HEK293 (cell line): ENCODE measurements at regions not wholly inside any gene's neighbourhood (a gene's known extent, or its start where the extent isn't known, plus 50 kb on each side); places are given as distances from the start of the nearest gene placed in this dataset.

Source experiments
- CTCF ChIA-PET: fragments of 350-600 bp; formaldehyde crosslinking; extraction: SDS; loops from one replicate; lab custom pipeline; 2021; ENCODE audit warnings: antibody characterized with exemption; lab: Yijun Ruan, JAX
- POLR2A ChIA-PET: fragments of 300-600 bp; formaldehyde crosslinking; extraction: SDS; loops from one replicate; lab custom pipeline; 2020; ENCODE audit warnings: antibody characterized with exemption, inconsistent platforms; lab: Yijun Ruan, JAX
- H3K27ac ChIP-seq: fragments of 200-500 bp; sonication (Bioruptor generic); 2 replicates; pipeline ENCODE4 v1.5.1; 2014; ENCODE audit warnings: low read depth, low read length, control low read depth, inconsistent platforms; ENCODE audit errors: extremely low read depth
- H3K36me3 ChIP-seq, 2 experiments: fragments of 200-500 bp in 1 of 2; sonication (Bioruptor generic) in 1 of 2; 1 replicate in 1 of 2; 2 replicates in 1 of 2; pipeline ENCODE4 v1.5.1; 2014 to 2017; ENCODE audit warnings: inconsistent platforms in 2 of 2, low read length in 2 of 2; ENCODE audit not compliant: control insufficient read depth in 2 of 2, insufficient read depth in 1 of 2
- H3K4me1 ChIP-seq: fragments of 200-500 bp; sonication (Bioruptor generic); 2 replicates; pipeline ENCODE4 v1.5.1; 2014; ENCODE audit warnings: mild to moderate bottlenecking, low read length, inconsistent platforms; ENCODE audit not compliant: control insufficient read depth, insufficient read depth
- H3K4me3 ChIP-seq: 2 replicates; pipeline ENCODE4 v1.5.1; 2011; ENCODE audit warnings: low read depth, mild to moderate bottlenecking, control low read depth, low read length, moderate library complexity
- H3K9me3 ChIP-seq: fragments of 200-500 bp; sonication (Bioruptor generic); 2 replicates; pipeline ENCODE4 v1.5.1; 2014; ENCODE audit warnings: low read depth, low read length, inconsistent platforms; ENCODE audit not compliant: control insufficient read depth, insufficient read depth
- ZBTB7A ChIP-seq: fragments of 450-650 bp; formaldehyde crosslinking; IDR thresholded peaks from 2 replicates; pipeline ENCODE4 v1.5.1; 2016; ENCODE audit warnings: low read depth, missing biosample characterization, missing genetic modification characterization
- ZNF121 ChIP-seq: fragments of 450-650 bp; formaldehyde crosslinking; IDR thresholded peaks from 2 replicates; pipeline ENCODE4 v1.5.1; 2016; ENCODE audit warnings: missing biosample characterization, missing genetic modification characterization
- ZNF214 ChIP-seq: fragments of 450-650 bp; formaldehyde crosslinking; IDR thresholded peaks from 2 replicates; pipeline ENCODE4 v1.5.1; 2017; ENCODE audit warnings: missing biosample characterization, mild to moderate bottlenecking, missing genetic modification characterization, borderline replicate concordance
- ZNF354C ChIP-seq: fragments of 450-650 bp; formaldehyde crosslinking; IDR thresholded peaks from 2 replicates; pipeline ENCODE4 v1.5.1; 2016; ENCODE audit warnings: missing biosample characterization, missing genetic modification characterization, low read depth, borderline replicate concordance
- ZNF530 ChIP-seq: fragments of 450-650 bp; formaldehyde crosslinking; IDR thresholded peaks from 2 replicates; pipeline ENCODE4 v1.5.1; 2016; ENCODE audit warnings: low read depth, missing biosample characterization, missing genetic modification characterization
- ZNF544 ChIP-seq: fragments of 450-650 bp; formaldehyde crosslinking; IDR thresholded peaks from 2 replicates; pipeline ENCODE4 v1.5.0; 2017; ENCODE audit warnings: missing biosample characterization, missing genetic modification characterization
- ZNF621 ChIP-seq: fragments of 450-650 bp; formaldehyde crosslinking; IDR thresholded peaks from 2 replicates; pipeline ENCODE4 v1.5.1; 2017; ENCODE audit warnings: missing biosample characterization, missing genetic modification characterization
- ZNF624 ChIP-seq: fragments of 450-650 bp; formaldehyde crosslinking; IDR thresholded peaks from 2 replicates; pipeline ENCODE4 v1.5.1; 2017; ENCODE audit warnings: missing biosample characterization, missing genetic modification characterization
- ZNF654 ChIP-seq: fragments of 450-650 bp; formaldehyde crosslinking; IDR thresholded peaks from 2 replicates; pipeline ENCODE4 v1.5.1; 2016; ENCODE audit warnings: low read depth, missing biosample characterization, missing genetic modification characterization
- TF ChIP-seq, protein P1 (sequence below): fragments of 450-650 bp; formaldehyde crosslinking; optimal IDR thresholded peaks from 2 replicates; pipeline ENCODE3; 2016; ENCODE audit warnings: missing biosample characterization, mild to moderate bottlenecking, missing genetic modification characterization
- TF ChIP-seq, protein P2 (sequence below): fragments of 450-650 bp; formaldehyde crosslinking; IDR thresholded peaks from 2 replicates; pipeline ENCODE4 v1.5.1; 2016; ENCODE audit warnings: missing biosample characterization, missing genetic modification characterization
- TF ChIP-seq, protein P3 (sequence below): fragments of 450-650 bp; IDR thresholded peaks from 2 replicates; pipeline ENCODE4 v1.5.1; 2018; ENCODE audit warnings: missing biosample characterization, mild to moderate bottlenecking, missing genetic modification characterization
- TF ChIP-seq, protein P4 (sequence below): fragments of 450-650 bp; formaldehyde crosslinking; conservative IDR thresholded peaks from 2 replicates; pipeline ENCODE4 v1.5.1; 2016; ENCODE audit warnings: low read depth, missing biosample characterization, missing genetic modification characterization
- TF ChIP-seq, protein P5 (sequence below): fragments of 450-650 bp; formaldehyde crosslinking; IDR thresholded peaks from 2 replicates; pipeline ENCODE4 v1.5.1; 2016; ENCODE audit warnings: missing biosample characterization, missing genetic modification characterization
- TF ChIP-seq, protein P6 (sequence below): fragments of 450-650 bp; formaldehyde crosslinking; IDR thresholded peaks from 2 replicates; pipeline ENCODE4 v1.5.1; 2017; ENCODE audit warnings: missing biosample characterization, missing genetic modification characterization
- TF ChIP-seq, protein P7 (sequence below): fragments of 450-650 bp; formaldehyde crosslinking; IDR thresholded peaks from 2 replicates; pipeline ENCODE4 v1.5.1; 2016; ENCODE audit warnings: missing biosample characterization, missing genetic modification characterization
- TF ChIP-seq, protein P8 (sequence below): fragments of 450-650 bp; formaldehyde crosslinking; IDR thresholded peaks from 2 replicates; pipeline ENCODE4 v1.5.1; 2017; ENCODE audit warnings: missing biosample characterization, missing genetic modification characterization

DNA sequence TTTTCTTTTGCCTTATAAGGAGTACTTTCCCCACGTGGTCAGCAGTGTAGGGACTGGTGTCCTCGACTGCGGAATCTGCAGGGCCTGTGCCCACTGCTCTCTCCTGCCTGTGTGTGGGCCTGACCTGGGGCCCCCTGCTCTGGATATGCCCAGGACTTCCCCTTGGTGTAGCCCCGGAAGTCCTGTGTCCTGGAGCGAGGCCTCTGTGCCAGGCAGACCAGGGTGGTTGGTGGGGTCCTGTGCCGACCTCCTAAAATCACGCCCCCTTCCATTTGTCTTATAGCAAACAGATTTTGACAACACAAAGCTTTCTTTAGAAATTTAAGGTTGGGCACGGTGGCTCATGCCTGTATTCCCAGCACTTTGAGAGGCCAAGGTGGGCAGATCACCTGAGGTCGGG, 64.2 kb downstream of the DLL1 start:
- H3K9me3 ChIP-seq: no peaks in the 10 kb centered on the region
- H3K27ac ChIP-seq: no peak overlapping the region
- H3K4me3 ChIP-seq: no peak overlapping the region
- ChIA-PET CTCF (interaction anchor here (0.6 kb wide), 1 partner anchor 16 kb away, joined by 3 read pairs; no protein-coding TSS in a partner anchor), POLR2A (no interaction called here)
- TF ChIP-seq, protein P1, sequence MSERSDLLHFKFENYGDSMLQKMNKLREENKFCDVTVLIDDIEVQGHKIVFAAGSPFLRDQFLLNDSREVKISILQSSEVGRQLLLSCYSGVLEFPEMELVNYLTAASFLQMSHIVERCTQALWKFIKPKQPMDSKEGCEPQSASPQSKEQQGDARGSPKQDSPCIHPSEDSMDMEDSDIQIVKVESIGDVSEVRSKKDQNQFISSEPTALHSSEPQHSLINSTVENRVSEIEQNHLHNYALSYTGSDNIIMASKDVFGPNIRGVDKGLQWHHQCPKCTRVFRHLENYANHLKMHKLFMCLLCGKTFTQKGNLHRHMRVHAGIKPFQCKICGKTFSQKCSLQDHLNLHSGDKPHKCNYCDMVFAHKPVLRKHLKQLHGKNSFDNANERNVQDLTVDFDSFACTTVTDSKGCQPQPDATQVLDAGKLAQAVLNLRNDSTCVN (tag by site-specific recombination): no peak
- TF ChIP-seq, protein P2, sequence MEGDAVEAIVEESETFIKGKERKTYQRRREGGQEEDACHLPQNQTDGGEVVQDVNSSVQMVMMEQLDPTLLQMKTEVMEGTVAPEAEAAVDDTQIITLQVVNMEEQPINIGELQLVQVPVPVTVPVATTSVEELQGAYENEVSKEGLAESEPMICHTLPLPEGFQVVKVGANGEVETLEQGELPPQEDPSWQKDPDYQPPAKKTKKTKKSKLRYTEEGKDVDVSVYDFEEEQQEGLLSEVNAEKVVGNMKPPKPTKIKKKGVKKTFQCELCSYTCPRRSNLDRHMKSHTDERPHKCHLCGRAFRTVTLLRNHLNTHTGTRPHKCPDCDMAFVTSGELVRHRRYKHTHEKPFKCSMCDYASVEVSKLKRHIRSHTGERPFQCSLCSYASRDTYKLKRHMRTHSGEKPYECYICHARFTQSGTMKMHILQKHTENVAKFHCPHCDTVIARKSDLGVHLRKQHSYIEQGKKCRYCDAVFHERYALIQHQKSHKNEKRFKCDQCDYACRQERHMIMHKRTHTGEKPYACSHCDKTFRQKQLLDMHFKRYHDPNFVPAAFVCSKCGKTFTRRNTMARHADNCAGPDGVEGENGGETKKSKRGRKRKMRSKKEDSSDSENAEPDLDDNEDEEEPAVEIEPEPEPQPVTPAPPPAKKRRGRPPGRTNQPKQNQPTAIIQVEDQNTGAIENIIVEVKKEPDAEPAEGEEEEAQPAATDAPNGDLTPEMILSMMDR (tag by site-specific recombination): no peak
- no peak for TF ChIP-seq ZNF530
- TF ChIP-seq ZNF354C (tag by site-specific recombination): no peak
- no peak for TF ChIP-seq ZBTB7A (tag by site-specific recombination)
- no peak for TF ChIP-seq ZNF621 (tag by site-specific recombination)
- TF ChIP-seq, protein P3, sequence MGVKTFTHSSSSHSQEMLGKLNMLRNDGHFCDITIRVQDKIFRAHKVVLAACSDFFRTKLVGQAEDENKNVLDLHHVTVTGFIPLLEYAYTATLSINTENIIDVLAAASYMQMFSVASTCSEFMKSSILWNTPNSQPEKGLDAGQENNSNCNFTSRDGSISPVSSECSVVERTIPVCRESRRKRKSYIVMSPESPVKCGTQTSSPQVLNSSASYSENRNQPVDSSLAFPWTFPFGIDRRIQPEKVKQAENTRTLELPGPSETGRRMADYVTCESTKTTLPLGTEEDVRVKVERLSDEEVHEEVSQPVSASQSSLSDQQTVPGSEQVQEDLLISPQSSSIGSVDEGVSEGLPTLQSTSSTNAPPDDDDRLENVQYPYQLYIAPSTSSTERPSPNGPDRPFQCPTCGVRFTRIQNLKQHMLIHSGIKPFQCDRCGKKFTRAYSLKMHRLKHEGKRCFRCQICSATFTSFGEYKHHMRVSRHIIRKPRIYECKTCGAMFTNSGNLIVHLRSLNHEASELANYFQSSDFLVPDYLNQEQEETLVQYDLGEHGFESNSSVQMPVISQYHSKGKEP (tag by site-specific recombination): no peak
- TF ChIP-seq ZNF624: no peak
- no peak for TF ChIP-seq ZNF654 (tag by site-specific recombination)
- TF ChIP-seq, protein P4, sequence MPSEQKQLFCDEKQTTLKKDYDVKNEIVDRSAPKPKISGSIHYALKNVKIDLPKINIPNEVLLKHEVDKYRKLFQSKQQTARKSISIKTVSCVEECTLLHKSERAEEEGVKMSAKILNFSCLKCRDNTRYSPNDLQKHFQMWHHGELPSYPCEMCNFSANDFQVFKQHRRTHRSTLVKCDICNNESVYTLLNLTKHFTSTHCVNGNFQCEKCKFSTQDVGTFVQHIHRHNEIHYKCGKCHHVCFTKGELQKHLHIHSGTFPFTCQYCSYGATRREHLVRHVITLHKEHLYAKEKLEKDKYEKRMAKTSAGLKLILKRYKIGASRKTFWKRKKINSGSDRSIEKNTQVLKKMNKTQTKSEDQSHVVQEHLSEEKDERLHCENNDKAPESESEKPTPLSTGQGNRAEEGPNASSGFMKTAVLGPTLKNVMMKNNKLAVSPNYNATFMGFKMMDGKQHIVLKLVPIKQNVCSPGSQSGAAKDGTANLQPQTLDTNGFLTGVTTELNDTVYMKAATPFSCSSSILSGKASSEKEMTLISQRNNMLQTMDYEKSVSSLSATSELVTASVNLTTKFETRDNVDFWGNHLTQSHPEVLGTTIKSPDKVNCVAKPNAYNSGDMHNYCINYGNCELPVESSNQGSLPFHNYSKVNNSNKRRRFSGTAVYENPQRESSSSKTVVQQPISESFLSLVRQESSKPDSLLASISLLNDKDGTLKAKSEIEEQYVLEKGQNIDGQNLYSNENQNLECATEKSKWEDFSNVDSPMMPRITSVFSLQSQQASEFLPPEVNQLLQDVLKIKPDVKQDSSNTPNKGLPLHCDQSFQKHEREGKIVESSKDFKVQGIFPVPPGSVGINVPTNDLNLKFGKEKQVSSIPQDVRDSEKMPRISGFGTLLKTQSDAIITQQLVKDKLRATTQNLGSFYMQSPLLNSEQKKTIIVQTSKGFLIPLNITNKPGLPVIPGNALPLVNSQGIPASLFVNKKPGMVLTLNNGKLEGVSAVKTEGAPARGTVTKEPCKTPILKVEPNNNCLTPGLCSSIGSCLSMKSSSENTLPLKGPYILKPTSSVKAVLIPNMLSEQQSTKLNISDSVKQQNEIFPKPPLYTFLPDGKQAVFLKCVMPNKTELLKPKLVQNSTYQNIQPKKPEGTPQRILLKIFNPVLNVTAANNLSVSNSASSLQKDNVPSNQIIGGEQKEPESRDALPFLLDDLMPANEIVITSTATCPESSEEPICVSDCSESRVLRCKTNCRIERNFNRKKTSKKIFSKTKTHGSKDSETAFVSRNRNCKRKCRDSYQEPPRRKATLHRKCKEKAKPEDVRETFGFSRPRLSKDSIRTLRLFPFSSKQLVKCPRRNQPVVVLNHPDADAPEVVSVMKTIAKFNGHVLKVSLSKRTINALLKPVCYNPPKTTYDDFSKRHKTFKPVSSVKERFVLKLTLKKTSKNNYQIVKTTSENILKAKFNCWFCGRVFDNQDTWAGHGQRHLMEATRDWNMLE (tag by site-specific recombination): no peak
- TF ChIP-seq, protein P5, sequence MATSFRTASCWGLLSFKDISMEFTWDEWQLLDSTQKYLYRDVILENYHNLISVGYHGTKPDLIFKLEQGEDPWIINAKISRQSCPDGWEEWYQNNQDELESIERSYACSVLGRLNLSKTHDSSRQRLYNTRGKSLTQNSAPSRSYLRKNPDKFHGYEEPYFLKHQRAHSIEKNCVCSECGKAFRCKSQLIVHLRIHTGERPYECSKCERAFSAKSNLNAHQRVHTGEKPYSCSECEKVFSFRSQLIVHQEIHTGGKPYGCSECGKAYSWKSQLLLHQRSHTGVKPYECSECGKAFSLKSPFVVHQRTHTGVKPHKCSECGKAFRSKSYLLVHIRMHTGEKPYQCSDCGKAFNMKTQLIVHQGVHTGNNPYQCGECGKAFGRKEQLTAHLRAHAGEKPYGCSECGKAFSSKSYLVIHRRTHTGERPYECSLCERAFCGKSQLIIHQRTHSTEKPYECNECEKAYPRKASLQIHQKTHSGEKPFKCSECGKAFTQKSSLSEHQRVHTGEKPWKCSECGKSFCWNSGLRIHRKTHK (tag by site-specific recombination): no peak
- TF ChIP-seq ZNF121: no peak
- TF ChIP-seq, protein P6, sequence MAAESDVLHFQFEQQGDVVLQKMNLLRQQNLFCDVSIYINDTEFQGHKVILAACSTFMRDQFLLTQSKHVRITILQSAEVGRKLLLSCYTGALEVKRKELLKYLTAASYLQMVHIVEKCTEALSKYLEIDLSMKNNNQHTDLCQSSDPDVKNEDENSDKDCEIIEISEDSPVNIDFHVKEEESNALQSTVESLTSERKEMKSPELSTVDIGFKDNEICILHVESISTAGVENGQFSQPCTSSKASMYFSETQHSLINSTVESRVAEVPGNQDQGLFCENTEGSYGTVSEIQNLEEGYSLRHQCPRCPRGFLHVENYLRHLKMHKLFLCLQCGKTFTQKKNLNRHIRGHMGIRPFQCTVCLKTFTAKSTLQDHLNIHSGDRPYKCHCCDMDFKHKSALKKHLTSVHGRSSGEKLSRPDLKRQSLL (tag by site-specific recombination): no peak
- TF ChIP-seq ZNF214 (tag by site-specific recombination): no peak
- no peak for TF ChIP-seq ZNF544 (tag by site-specific recombination)
- TF ChIP-seq, protein P7, sequence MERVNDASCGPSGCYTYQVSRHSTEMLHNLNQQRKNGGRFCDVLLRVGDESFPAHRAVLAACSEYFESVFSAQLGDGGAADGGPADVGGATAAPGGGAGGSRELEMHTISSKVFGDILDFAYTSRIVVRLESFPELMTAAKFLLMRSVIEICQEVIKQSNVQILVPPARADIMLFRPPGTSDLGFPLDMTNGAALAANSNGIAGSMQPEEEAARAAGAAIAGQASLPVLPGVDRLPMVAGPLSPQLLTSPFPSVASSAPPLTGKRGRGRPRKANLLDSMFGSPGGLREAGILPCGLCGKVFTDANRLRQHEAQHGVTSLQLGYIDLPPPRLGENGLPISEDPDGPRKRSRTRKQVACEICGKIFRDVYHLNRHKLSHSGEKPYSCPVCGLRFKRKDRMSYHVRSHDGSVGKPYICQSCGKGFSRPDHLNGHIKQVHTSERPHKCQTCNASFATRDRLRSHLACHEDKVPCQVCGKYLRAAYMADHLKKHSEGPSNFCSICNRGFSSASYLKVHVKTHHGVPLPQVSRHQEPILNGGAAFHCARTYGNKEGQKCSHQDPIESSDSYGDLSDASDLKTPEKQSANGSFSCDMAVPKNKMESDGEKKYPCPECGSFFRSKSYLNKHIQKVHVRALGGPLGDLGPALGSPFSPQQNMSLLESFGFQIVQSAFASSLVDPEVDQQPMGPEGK (tag by site-specific recombination): no peak
- TF ChIP-seq, protein P8, sequence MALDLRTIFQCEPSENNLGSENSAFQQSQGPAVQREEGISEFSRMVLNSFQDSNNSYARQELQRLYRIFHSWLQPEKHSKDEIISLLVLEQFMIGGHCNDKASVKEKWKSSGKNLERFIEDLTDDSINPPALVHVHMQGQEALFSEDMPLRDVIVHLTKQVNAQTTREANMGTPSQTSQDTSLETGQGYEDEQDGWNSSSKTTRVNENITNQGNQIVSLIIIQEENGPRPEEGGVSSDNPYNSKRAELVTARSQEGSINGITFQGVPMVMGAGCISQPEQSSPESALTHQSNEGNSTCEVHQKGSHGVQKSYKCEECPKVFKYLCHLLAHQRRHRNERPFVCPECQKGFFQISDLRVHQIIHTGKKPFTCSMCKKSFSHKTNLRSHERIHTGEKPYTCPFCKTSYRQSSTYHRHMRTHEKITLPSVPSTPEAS (tag by site-specific recombination): no peak
- no peaks in the 10 kb centered on the region for H3K4me1 ChIP-seq
- no peaks in the 10 kb centered on the region for H3K36me3 ChIP-seq
